ENCODE measurements at regions not wholly inside any gene's neighbourhood (a gene's known extent, or its start where the extent isn't known, plus 50 kb on each side); places are given as distances from the start of the nearest gene placed in this dataset.

GRCh38 chr4:187232796-187233195, 509.1 kb upstream of the FAT1 start (continued):
- no peak for TF ChIP-seq BRF2 (CRISPR knock-in tag; IDR thresholded peaks at IDR 0.05)

- Histone ChIP-seq H3K4me2 (ENCODE audit: low read depth, low read length) (no peak overlapping the region), H3K4me1 (ENCODE audit: insufficient read depth, low read length) (no peaks in the 10 kb centered on the region), H3K4me3 (replicated peaks in 1 of 3; ENCODE audit: insufficient read depth in 1 of 3, low read depth in 2 of 3, low read length in 3 of 3) (no peak overlapping the region), H3K9me3 (ENCODE audit: low read length) (no peaks in the 10 kb centered on the region), H2AFZ (ENCODE audit: low read length) (no peak overlapping the region), H3K27me3 (ENCODE audit: control insufficient read depth in 1 of 2, insufficient read depth in 2 of 2, low read length in 2 of 2) (peaks cover 0 to 3% of the 10 kb centered on the region in 2 experiments; a peak in 1 of 5 replicates), H3K79me2 (ENCODE audit: insufficient read depth, low read length) (no peaks in the 10 kb centered on the region), H3K9ac (ENCODE audit: insufficient read depth, low read depth, low read length) (no peak overlapping the region), H3K36me3 (replicated peaks in 1 of 2; ENCODE audit: control insufficient read depth in 1 of 2, insufficient read depth in 2 of 2, low read length in 2 of 2) (no peaks in the 10 kb centered on the region), H3K27ac (ENCODE audit: extremely low read length, insufficient read depth, low read length) (no peak overlapping the region), H4K20me1 (ENCODE audit: insufficient read depth, low read length) (no peaks in the 10 kb centered on the region)
- ATAC-seq (no peak), DNase-seq (ENCODE audit: low spot score) (no peak), FAIRE-seq (no peak)
- in situ Hi-C loops (cut with HindIII; ENCODE audit: extremely low pct_ligation_motif_present, low pct_unique_long_range_greater_than_20kb), result no loop called here
- CTCF ChIA-PET (ENCODE audit: low intra/inter-chr PET ratio, low total read pairs), result no interaction called here
- intact Hi-C loops (cut with micrococcal nuclease; ENCODE audit: unreplicated experiment), result no loop called here
- TF ChIP-seq KMT2A (CRISPR knock-in tag; IDR thresholded peaks at IDR 0.05) (no peak), DMAP1 (CRISPR knock-in tag; IDR thresholded peaks at IDR 0.05) (no peak), ZNF720 (CRISPR knock-in tag; IDR thresholded peaks at IDR 0.05) (no peak), SMAD3 (CRISPR knock-in tag; IDR thresholded peaks at IDR 0.05) (no peak), ARNT2 (CRISPR knock-in tag; IDR thresholded peaks at IDR 0.05; ENCODE audit: low read depth) (no peak), GRHL1 (CRISPR knock-in tag; conservative IDR thresholded peaks at IDR 0.05) (no peak), MLX (CRISPR knock-in tag; IDR thresholded peaks at IDR 0.05) (no peak), MIER2 (CRISPR knock-in tag; IDR thresholded peaks at IDR 0.05) (no peak), PCBP1 (IDR thresholded peaks at IDR 0.05; ENCODE audit: borderline replicate concordance, low read depth, low read length) (no peak), ZKSCAN1 (IDR thresholded peaks at IDR 0.05; ENCODE audit: low read length) (no peak), ZNF235 (CRISPR knock-in tag; IDR thresholded peaks at IDR 0.05; ENCODE audit: borderline replicate concordance) (no peak), NFIC (IDR thresholded peaks at IDR 0.05; ENCODE audit: low read length) (no peak), KDM5B (CRISPR knock-in tag; IDR thresholded peaks at IDR 0.05; ENCODE audit: borderline replicate concordance) (no peak), SATB2 (CRISPR knock-in tag; IDR thresholded peaks at IDR 0.05) (no peak), MAFG (CRISPR knock-in tag; IDR thresholded peaks at IDR 0.05) (no peak), ZBTB38 (CRISPR knock-in tag; IDR thresholded peaks at IDR 0.05) (no peak)
- WGBS (ENCODE audit: low lambda C conversion rate), result 30% methylated on average over 13 of the region's 16 CpGs
- POLR2A ChIA-PET, result no interaction called here
- no TSS peak for BruUV-seq (replicated peaks)
Measured at GRCh38 chr4:187235456-187236170, 512.0 kb upstream of the FAT1 start.
